HG03095 (cell line): ENCODE measurements at regions not wholly inside any gene's neighbourhood (a gene's known extent, or its start where the extent isn't known, plus 50 kb on each side); places are given as distances from the start of the nearest gene placed in this dataset.
"Not testable (repeated sequence)": the region's sequence is repeated elsewhere in the genome, so short reads cannot be mapped to it uniquely, and the experiment has no call there.

Experiments used
- ATAC-seq: cut with Tn5 transposase; IDR thresholded peaks from one replicate; pipeline ENCODE4 v1.9.1; 2021; ENCODE audit warnings: moderate library complexity; ENCODE audit not compliant: unreplicated experiment

- not testable (repeated sequence) for ATAC-seq
These were observed 68.7 kb downstream of the PRKAB2 start for GRCh38 chr1:147103416-147104155.

- ATAC-seq, result no peak
These were observed 73.1 kb downstream of the PRKAB2 start for GRCh38 chr1:147099192-147099591.

- not testable (repeated sequence) for ATAC-seq
These were observed 73.8 kb downstream of the PRKAB2 start for GRCh38 chr1:147098338-147098973.

GRCh38 chr1:147095691-147096090, 76.6 kb downstream of the PRKAB2 start:
- no peak for ATAC-seq

- ATAC-seq, result no peak
These were observed 80.5 kb downstream of the PRKAB2 start for GRCh38 chr1:147091801-147092200.

- ATAC-seq, result no peak
These were observed 82.8 kb downstream of the PRKAB2 start for GRCh38 chr1:147089457-147089856.

- ATAC-seq, result no peak
These were observed 86.1 kb downstream of the PRKAB2 start for GRCh38 chr1:147086129-147086528.

GRCh38 chr1:147084273-147085096, 87.8 kb downstream of the PRKAB2 start:
- ATAC-seq, result peak; percentile 71

- ATAC-seq, result no peak
These were observed 88.4 kb downstream of the PRKAB2 start for GRCh38 chr1:147083919-147084272.

- ATAC-seq, result no peak
These were observed 91.4 kb downstream of the PRKAB2 start for GRCh38 chr1:147080671-147081394.

- no peak for ATAC-seq
These were observed 92.1 kb downstream of the PRKAB2 start for GRCh38 chr1:147080006-147080661.

- ATAC-seq, result no peak
These were observed 92.8 kb downstream of the PRKAB2 start for GRCh38 chr1:147079400-147080005.

- no peak for ATAC-seq
These were observed 93.5 kb downstream of the PRKAB2 start for GRCh38 chr1:147078606-147079399.

GRCh38 chr1:147077936-147078605, 94.2 kb downstream of the PRKAB2 start:
- ATAC-seq, result no peak

- no peak for ATAC-seq
These were observed 94.7 kb downstream of the PRKAB2 start for GRCh38 chr1:147077523-147077922.

GRCh38 chr1:147077081-147077480, 95.2 kb downstream of the PRKAB2 start:
- no peak for ATAC-seq

- ATAC-seq, result no peak
These were observed 95.8 kb downstream of the PRKAB2 start for GRCh38 chr1:147076442-147076841.

- no peak for ATAC-seq
These were observed 99.5 kb downstream of the PRKAB2 start for GRCh38 chr1:147072482-147073432.
